NCI-H446 treated with DMSO at 0.1 percent for 48 hours (cell line): ENCODE measurements at regions not wholly inside any gene's neighbourhood (a gene's known extent, or its start where the extent isn't known, plus 50 kb on each side); places are given as distances from the start of the nearest gene placed in this dataset.

Experiments used
- DNase-seq: peaks from one replicate; lab custom pipeline; 2025; lab: John Stamatoyannopoulos, UW

DNA sequence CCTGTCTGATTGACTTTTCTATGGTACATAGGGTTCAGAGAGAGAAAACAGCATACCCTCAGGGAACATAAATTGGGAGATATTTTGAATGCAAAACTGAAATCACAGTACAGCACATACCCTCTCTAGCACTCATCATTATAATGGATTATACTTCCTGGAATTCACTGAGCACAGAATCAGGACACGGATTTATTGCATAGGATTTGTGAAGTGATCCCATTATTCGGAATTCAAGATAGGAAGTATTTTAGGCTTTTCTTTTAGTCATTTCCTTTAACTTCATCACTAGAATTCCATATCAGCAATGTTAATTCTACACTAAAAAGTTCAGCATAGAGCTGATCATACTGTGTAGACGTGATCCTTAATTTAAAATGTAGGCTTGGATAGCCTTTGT, 407.0 kb downstream of the PID1 start:
- DNase-seq = no peak

DNA sequence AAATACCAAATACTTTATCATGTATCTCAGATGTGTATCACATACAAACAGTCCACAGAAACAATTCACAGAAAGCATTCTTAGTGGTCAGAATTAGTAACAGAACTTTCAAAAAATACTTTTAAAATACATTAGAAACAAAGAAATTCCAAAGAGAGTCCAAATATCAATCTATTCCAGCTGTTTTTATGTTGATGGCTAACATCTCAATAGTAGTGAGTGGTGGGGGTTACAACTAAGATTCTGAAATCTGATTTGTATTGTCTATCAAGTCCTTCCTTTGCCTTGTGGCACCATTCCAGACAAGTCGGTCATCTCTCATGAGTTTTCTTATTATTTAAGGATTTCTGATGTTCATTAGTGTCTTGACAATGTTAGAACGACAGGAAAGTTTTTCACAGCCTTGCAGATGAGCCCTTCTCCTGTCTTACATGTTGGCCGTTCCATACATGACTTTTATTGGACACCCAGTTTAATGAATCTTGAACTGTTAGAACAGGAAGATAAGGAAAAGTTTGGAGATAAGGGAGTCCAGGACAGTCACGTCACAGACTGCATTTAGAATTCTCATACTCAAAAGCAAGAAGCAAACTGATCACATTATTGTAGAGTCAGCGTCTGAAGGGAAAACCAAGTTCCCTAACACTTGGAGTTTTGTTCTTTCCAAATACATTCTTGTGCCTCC, 410.3 kb downstream of the PID1 start:
- DNase-seq = no peak

- DNase-seq = no peak
Measured at GRCh38 chr2:228853151-228853550, 417.9 kb downstream of the PID1 start.

- DNase-seq = no peak
Measured at GRCh38 chr2:228848638-228849037, 422.4 kb downstream of the PID1 start.

DNA sequence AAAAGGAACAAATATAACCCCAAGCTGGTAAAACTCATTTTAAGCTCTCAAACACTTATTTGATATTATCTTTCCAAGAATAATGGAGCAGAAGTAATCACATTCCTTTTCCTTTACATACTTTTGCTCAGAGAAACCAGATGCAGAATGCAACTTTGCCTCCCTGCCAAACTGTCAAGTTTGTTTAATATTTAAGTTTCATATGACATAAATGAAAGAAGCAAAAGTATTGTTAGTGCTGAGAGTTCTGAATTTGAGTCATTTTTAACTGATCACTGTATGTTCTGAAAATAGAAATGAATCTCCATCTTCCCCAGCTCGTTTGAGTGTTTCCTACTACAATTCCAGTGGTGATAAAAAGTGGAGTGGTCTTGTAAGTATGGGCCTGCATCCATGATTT, 423.4 kb downstream of the PID1 start:
- DNase-seq = no peak

GRCh38 chr2:228846161-228846560, 424.9 kb downstream of the PID1 start:
- DNase-seq = no peak

DNA sequence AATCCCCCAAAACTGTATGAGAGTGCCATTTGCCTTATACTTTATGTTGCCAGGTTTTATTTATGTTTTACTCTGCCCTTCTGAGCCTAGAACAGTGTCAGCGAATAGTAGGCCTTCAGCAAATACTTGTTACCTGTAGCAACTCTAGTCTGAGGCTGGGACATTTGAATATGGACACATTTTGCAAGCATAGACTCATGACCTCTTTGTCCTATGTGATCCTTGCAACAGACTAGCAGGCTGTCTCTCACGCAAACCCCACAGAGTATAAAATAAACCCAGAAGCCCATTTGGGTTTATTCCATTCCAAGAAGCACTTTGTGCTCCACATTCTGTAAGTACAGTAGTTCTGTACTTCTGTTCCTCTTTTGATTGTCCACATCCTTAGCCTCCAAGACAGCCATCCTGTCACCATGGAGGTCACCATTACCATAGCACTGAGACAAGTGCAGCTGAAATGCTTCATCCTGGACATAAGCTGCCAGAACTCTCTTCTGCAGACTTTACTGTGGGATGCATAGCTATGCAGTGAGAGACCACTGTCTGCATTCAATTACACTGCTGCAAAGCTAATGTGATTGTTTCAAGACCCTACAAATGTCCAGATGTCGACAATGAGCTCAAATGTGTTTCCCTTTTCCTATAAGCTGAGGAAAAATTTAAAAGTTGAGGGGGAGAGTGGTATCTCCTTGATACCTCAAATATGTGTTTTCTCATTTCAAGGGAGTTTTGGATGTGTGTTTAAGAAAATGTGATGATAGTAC, 425.7 kb downstream of the PID1 start:
- no peak for DNase-seq

GRCh38 chr2:228841877-228842276, 429.2 kb downstream of the PID1 start:
- DNase-seq = no peak

DNA sequence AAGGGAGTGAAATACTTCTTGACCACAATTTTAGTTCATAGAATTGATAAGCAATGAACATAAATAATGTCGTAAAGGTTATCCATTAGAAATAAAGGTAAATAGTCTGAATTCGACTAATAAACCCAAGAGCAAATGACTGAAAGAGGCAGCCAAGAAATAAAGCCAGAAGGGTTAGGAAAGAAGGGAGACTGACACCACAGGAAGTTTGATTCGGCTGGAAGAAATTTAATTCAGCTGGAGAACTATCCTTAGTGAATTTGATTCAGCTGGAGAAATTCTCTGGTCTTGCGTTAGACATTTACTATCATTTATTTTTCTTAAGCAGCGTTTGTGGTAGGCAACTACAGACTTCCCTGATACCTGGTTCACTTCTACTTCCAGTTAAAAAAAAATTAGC, 429.6 kb downstream of the PID1 start:
- no peak for DNase-seq

- no peak for DNase-seq
Measured at GRCh38 chr2:228840743-228841114, 430.4 kb downstream of the PID1 start.

DNA sequence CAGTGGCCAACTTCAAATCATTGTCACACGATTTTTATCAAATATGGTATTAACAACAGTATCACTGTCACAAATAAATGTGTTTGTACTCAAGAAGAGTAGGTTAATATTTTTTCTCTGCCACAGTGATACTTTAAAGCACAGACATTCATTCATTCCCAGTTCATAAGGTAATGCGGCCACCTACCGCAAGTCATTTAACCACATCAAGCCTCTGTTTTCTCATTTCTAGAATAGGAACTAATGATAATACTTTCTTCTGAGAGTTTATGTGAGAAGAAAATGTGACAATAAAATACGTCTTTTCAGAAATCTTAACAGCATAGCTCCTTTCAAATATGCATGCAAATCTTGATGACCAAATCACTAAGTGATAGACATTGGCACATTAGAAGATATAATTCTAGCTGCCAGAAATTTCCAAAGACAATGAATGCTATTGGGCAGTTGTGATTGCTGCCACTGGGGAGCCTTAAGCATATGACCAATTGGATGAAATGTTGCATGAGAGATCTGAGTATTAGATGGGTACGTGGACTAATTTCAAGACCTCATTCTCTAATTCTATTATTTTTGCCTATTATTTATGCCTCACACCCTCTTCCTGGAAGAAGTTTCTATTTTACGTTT, 430.9 kb downstream of the PID1 start:
- no peak for DNase-seq

- DNase-seq = no peak
Measured at GRCh38 chr2:228839421-228839876, 431.6 kb downstream of the PID1 start.

DNA sequence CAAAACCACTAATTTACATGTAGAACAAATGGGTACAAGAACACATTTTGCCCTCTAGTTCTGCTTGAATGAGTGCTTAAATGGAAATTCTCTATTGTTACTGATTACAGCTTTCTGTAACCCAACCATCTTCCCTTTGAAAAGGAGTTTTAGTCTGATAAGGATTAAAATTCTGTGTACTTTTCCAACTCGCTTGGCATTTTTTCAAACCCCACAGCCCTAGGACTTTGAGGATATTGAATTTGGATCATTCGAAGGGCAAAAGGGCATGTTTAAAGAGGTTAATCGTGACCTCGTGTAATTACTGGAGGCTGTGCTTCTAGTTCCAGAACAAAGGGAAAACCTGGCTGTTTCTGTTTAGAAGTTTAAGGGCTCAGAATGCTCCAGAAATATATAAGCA, 432.3 kb downstream of the PID1 start:
- DNase-seq = no peak

DNA sequence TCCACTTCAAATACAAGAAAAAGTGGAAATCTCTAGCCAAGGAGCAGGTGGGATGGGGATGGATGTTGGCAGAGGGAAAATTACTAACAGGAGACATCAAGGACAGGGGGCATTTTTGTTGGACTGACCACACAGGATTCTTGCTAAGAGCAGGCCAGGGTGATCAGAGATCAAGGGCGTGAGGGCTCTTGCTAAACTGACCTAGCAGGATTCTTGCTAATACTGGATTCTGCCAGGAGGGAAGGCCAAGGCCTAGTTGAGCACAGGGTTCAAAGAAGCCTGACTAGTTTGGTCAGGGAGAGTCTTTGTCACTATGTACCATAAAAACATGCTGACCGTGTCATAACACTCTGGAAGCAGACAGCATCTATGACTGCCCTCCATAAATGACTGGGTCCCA, 442.7 kb downstream of the PID1 start:
- no peak for DNase-seq

DNA sequence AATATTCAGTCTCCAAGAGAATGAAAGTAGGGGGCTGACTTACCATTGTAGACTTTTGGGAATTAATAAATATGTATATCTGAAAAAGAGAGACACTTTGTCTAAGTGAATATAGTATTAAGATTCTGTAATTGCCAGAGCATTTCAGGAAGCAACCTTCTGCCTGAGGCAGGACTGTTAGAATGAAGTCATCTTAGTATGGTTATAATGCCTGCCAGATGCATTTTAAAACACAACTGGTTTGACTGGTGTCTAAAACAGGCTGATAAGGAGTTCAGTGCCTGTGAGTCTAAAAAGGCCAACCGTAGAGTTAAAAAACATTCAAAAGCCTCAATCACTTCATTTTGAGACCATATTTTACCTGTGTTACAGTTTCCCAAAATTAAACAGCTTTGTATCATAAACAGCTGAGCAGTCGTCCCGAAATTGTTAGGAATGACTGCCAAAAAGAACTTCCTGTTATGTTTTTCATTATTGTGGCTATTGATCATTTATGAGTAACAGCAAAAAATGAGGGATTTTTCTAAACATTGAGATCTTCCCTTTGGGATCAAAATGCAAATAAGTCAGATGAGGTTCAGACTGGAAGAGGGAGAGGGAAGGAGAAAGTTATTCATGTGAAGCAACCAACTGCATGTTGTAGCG, 443.9 kb downstream of the PID1 start:
- DNase-seq = no peak

DNA sequence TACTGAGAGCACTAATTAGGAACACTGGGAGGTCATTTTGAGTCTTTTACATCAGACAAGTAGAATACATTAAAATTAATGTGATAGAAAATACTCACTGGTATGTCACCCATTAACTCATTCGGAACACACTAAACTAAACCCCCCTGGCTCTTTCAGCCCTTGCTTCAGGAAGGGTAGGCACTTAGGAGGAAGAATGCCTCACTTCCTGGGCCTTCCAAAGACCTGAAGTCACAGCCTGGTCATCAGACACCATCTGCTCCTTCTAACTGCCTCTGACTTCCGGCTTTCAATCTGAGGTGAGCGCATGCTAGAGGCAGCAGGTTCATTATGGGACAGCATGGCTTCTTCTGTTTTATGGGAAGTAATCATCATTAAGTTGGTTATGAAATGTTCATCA, 451.4 kb downstream of the PID1 start:
- DNase-seq = no peak

GRCh38 chr2:228802181-228803071, 468.7 kb downstream of the PID1 start:
- DNase-seq = no peak

- DNase-seq = no peak
Measured at GRCh38 chr2:228801451-228801850, 469.6 kb downstream of the PID1 start.

GRCh38 chr2:228799208-228799588, 471.9 kb downstream of the PID1 start:
- DNase-seq = no peak

- no peak for DNase-seq
Measured at GRCh38 chr2:228798458-228799207, 472.5 kb downstream of the PID1 start.

DNA sequence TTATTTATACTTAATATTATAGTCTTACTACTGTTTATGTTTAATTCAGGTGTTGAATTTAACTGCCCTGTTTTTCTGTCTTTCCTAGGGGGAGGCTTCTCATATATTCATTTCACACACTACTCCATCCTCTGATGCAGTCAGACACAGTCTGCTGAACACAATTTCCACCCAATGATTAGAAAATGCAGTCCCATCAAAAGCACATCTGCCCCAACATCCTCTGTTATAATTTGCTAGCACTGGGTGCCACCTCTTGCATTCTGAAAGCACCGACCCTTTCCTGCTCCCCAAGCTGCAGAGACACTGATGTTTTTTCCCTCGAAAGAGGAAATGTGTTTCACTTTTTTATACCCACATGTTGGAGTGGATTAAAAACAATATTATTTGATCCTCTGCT, 474.7 kb downstream of the PID1 start:
- no peak for DNase-seq
